ENCODE measurements at regions not wholly inside any gene's neighbourhood (a gene's known extent, or its start where the extent isn't known, plus 50 kb on each side); places are given as distances from the start of the nearest gene placed in this dataset.

GRCh38 chr3:31343075-31343474 is 189.7 kb upstream of the STT3B start:
- Histone ChIP-seq H4K20me1 (ENCODE audit: insufficient read depth, low read length) (no peaks in the 10 kb centered on the region), H2AFZ (ENCODE audit: low read length) (no peak overlapping the region), H3K27me3 (ENCODE audit: control insufficient read depth in 1 of 2, insufficient read depth in 2 of 2, low read length in 2 of 2) (no peaks in the 10 kb centered on the region), H3K4me2 (ENCODE audit: low read depth, low read length) (no peak overlapping the region), H3K4me3 (replicated peaks in 1 of 3; ENCODE audit: insufficient read depth in 1 of 3, low read depth in 2 of 3, low read length in 3 of 3) (no peak overlapping the region), H3K79me2 (ENCODE audit: insufficient read depth, low read length) (no peaks in the 10 kb centered on the region), H3K4me1 (ENCODE audit: insufficient read depth, low read length) (peaks cover 38% of the 10 kb centered on the region), H3K36me3 (replicated peaks in 1 of 2; ENCODE audit: control insufficient read depth in 1 of 2, insufficient read depth in 2 of 2, low read length in 2 of 2) (no peaks in the 10 kb centered on the region), H3K9me3 (ENCODE audit: low read length) (peaks cover 10% of the 10 kb centered on the region; the same call in 1 of the 2 replicates), H3K27ac (ENCODE audit: extremely low read length, insufficient read depth, low read length) (no peak overlapping the region), H3K9ac (ENCODE audit: insufficient read depth, low read depth, low read length) (no peak overlapping the region)
- WGBS (ENCODE audit: low lambda C conversion rate) = 97% methylated on average over 1 of the region's 1 CpG
- no TSS peak for BruUV-seq (replicated peaks)
- intact Hi-C loops (cut with micrococcal nuclease; ENCODE audit: unreplicated experiment) (loop anchor here (5.0 kb wide), 1 partner anchor 56 kb away; no protein-coding TSS in a partner anchor), in situ Hi-C loops (cut with HindIII; ENCODE audit: extremely low pct_ligation_motif_present, low pct_unique_long_range_greater_than_20kb) (no loop called here)
- no peak for ATAC-seq
- TF ChIP-seq E2F1 (CRISPR knock-in tag; IDR thresholded peaks at IDR 0.05) = no peak
- TF ChIP-seq ZNF766 (CRISPR knock-in tag; IDR thresholded peaks at IDR 0.05; ENCODE audit: borderline replicate concordance) = no peak
- no peak for TF ChIP-seq MXD3 (CRISPR knock-in tag; IDR thresholded peaks at IDR 0.05)
- no peak for TF ChIP-seq ZNF280D (CRISPR knock-in tag; IDR thresholded peaks at IDR 0.05)
- no peak for TF ChIP-seq HDAC2 (CRISPR knock-in tag; IDR thresholded peaks at IDR 0.05)
- ChIA-PET CTCF (ENCODE audit: low intra/inter-chr PET ratio, low total read pairs) (no interaction called here), POLR2A (no interaction called here)
- FAIRE-seq = no peak
- no peak for DNase-seq (ENCODE audit: low spot score)

Data from HepG2 (cell line).